ENCODE measurements at regions not wholly inside any gene's neighbourhood (a gene's known extent, or its start where the extent isn't known, plus 50 kb on each side); places are given as distances from the start of the nearest gene placed in this dataset.

DNA sequence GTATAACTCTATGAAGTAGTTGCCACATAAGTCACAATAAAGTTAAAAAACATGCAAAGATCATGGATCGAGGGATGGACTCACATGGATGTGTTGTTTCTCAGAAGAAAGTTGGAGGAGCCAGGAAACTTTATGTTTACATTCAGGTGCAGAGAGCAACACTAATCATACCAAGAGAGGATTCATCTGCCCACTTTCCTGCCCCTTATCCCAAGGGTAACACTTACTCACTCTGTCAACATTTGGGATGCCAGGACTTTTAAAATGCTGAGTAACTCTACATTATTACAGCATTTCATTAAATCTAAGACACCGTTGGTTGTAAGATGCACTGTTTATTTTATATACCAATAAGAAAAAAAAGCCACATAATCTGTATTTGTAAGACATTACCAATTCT is 170.4 kb downstream of the KCNE4 start:
- Histone ChIP-seq H3K27ac (no peak overlapping the region), H3K4me3 (no peak overlapping the region)
- TF ChIP-seq, protein P1, sequence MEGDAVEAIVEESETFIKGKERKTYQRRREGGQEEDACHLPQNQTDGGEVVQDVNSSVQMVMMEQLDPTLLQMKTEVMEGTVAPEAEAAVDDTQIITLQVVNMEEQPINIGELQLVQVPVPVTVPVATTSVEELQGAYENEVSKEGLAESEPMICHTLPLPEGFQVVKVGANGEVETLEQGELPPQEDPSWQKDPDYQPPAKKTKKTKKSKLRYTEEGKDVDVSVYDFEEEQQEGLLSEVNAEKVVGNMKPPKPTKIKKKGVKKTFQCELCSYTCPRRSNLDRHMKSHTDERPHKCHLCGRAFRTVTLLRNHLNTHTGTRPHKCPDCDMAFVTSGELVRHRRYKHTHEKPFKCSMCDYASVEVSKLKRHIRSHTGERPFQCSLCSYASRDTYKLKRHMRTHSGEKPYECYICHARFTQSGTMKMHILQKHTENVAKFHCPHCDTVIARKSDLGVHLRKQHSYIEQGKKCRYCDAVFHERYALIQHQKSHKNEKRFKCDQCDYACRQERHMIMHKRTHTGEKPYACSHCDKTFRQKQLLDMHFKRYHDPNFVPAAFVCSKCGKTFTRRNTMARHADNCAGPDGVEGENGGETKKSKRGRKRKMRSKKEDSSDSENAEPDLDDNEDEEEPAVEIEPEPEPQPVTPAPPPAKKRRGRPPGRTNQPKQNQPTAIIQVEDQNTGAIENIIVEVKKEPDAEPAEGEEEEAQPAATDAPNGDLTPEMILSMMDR (IDR thresholded peaks at IDR 0.05), result no peak
- DNase-seq (ENCODE audit: low spot score), result no peak

DNA sequence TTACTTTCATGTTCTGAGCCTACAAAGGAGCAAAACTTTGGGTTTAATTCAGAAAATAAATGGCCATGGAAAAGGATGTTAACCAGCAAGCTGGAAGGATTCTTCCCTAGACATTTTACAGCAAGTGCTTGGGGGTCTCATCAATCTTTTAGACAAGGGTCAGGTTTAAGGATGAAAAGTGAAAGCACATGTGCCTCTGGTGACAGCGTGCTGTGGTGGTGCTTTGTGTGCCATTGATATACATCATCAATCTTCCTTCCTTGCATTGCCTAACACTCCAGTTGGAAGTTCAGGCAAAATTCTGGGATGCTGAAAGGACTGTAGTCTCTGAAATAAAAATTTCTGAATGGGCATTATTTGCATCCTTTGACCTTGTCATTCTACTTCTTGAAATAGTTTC is 171.2 kb downstream of the KCNE4 start:
- H3K4me3 ChIP-seq, result no peak overlapping the region
- TF ChIP-seq, protein P1 (IDR thresholded peaks at IDR 0.05), result no peak
- no peak for DNase-seq (ENCODE audit: low spot score)
- H3K27ac ChIP-seq, result no peak overlapping the region

DNA sequence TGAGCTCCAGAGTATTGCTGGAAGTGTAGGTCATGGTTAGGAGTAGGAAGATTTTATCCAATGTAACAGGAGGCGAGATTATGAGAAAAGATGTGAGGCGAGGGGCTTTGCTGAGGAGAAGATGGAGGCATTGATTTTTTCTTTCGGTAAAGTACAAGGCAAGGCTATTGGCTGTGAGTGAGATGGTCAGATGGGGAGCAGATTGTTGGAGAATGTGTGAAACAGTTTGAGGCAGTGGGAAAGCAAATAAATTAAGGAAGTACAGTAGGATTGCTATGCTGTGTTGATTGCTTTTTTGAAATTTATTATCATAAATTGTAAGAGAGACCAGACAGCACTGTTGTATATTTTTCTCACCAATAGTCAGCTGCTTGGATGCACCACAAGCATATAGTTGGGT is 173.3 kb downstream of the KCNE4 start:
- TF ChIP-seq, protein P1 (IDR thresholded peaks at IDR 0.05), result no peak
- Histone ChIP-seq H3K27ac (no peak overlapping the region), H3K4me3 (no peak overlapping the region)
- DNase-seq (ENCODE audit: low spot score), result no peak

DNA sequence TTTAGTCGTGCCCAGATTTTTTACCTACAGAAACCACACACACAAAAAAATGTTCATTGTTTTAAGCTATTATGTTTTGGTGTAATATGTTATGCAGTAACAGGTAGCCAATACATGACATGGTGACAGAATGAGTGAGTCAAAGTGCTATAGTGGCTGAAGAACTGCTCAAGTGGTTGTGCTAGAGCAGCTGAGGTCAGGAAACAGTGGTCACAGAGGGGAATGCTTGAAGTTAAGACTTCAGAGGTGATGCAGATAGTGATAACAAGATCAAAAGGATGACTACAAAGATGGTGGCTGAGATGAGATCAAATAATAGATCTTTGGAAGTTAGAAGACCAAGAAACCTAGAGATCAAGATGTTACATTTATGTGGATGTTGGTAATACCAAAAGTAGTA is 174.3 kb downstream of the KCNE4 start:
- TF ChIP-seq, protein P1 (IDR thresholded peaks at IDR 0.05), result no peak
- no peak overlapping the region for H3K27ac ChIP-seq
- no peak overlapping the region for H3K4me3 ChIP-seq
- no peak for DNase-seq (ENCODE audit: low spot score)

DNA sequence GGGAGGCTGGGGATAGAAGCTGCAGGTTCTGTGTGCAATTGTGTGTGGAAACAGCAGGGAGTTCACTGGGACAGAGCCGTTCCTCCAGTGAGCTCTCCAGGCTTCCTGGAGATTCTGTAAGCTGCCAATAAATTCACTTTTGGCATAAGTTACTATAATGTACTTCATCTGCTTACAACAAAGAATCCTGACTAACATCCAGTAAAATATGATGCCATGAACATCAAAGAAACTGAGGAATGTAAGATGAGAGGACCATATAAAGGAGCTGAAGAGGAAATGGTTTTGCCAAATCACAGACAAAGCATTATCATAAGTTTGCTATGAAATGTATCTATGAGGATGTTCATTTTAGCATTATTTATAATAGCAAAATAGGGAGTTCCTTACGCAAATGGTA is 175.3 kb downstream of the KCNE4 start:
- H3K4me3 ChIP-seq, result no peak overlapping the region
- TF ChIP-seq, protein P1 (IDR thresholded peaks at IDR 0.05), result no peak
- no peak for DNase-seq (ENCODE audit: low spot score)
- H3K27ac ChIP-seq, result no peak overlapping the region

DNA sequence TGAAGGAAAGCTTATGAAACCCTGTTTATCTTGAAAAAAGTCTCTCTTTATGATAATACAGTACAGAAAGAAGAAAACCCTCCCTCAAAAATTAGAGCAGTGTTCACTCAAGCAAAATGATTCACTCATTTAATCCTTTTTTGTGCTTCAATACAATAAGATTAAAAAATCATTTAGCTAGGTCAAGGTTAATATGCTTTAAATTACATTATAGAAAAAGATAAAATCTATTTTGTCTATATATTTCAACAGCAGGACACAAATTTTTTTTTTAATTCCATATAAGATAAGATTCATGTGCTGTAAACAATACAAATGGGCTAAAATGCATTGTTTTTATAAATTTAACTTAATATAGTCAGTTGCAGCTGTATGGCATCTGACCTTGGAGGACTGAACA is 176.9 kb downstream of the KCNE4 start:
- Histone ChIP-seq H3K4me3 (no peak overlapping the region), H3K27ac (no peak overlapping the region)
- no peak for DNase-seq (ENCODE audit: low spot score)
- TF ChIP-seq, protein P1 (IDR thresholded peaks at IDR 0.05), result no peak

DNA sequence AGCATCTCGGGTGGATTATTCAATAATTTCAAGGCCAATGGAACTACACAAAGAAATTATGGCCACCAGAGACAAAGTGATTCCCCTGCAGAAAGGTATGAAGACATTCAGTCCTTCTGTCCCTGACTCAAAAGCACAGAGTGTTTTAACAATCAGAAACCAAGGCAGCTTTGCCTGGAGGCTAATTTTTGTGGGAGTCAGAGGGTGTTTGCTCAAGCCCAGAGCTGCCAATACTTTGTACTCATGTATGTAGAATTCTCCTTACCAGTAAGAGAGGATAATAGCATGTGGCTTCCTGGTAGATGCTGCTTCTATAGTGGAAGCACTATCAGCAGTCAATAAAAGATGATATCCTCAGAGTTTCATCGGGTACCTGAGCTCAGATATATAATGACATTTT is 178.4 kb downstream of the KCNE4 start:
- H3K27ac ChIP-seq, result no peak overlapping the region
- no peak overlapping the region for H3K4me3 ChIP-seq
- TF ChIP-seq, protein P1 (IDR thresholded peaks at IDR 0.05), result no peak
- DNase-seq (ENCODE audit: low spot score), result no peak
